NT2/D1 (cell line): ENCODE measurements at regions not wholly inside any gene's neighbourhood (a gene's known extent, or its start where the extent isn't known, plus 50 kb on each side); places are given as distances from the start of the nearest gene placed in this dataset.

ENCODE experiments used
- YY1 ChIP-seq: IDR thresholded peaks from 2 replicates; pipeline ENCODE4 v1.6.1; 2011; ENCODE audit not compliant: insufficient read length, insufficient read depth
- ZNF274 ChIP-seq: IDR thresholded peaks from 2 replicates; pipeline ENCODE4 v1.6.1; 2011; ENCODE audit warnings: mild to moderate bottlenecking, low read depth, low read length

GRCh38 chr4:26206999-26207398, 113.8 kb upstream of the RBPJ start:
- TF ChIP-seq YY1 (no peak), ZNF274 (no peak)
